Stimulated activated CD4-positive, alpha-beta T cell treated with anti-CD3 and anti-CD28 coated beads, Interleukin-12 subunit alpha, Interleukin-12 subunit beta, amount 100 ng/mL, for 24 hours (primary cell): ENCODE measurements at regions not wholly inside any gene's neighbourhood (a gene's known extent, or its start where the extent isn't known, plus 50 kb on each side); places are given as distances from the start of the nearest gene placed in this dataset.

Experiments
- DNase-seq, 2 experiments: peaks; one replicate each; pipeline ENCODE4 v3.0.0-alpha.2; 2020; ENCODE audit warnings: low read depth in 2 of 2

- no peak for DNase-seq
Measured at GRCh38 chr5:118052503-118052902, 935.8 kb downstream of the DTWD2 start.

- no peak for DNase-seq
Measured at GRCh38 chr5:118044169-118044568, 944.2 kb downstream of the DTWD2 start.

- no peak for DNase-seq
Measured at GRCh38 chr5:118043531-118043930, 944.8 kb downstream of the DTWD2 start.

GRCh38 chr5:118042076-118042475, 946.3 kb downstream of the DTWD2 start:
- no peak for DNase-seq

GRCh38 chr5:118040496-118040895, 947.9 kb downstream of the DTWD2 start:
- DNase-seq = no peak

- no peak for DNase-seq
Measured at GRCh38 chr5:118033686-118034338, 954.5 kb downstream of the DTWD2 start.

DNA sequence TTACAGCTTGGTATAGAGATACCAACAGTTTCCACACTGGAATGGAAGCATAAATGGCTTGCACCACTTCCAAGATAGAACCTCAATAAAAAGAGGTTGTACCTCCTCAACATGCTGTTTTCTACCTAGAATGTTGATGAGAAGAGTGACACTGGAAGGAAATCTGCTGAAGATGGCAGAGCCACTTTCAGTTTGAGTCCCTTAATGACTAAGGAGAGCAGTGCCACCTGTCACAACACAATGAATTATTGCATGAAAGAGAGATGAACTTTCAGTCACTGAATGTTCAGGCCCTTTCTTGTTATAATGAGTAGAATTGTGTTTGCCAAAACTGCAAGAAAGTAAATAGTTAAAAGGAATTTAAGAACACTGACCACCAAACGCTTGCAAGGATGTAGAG, 958.5 kb downstream of the DTWD2 start:
- DNase-seq = no peak

DNA sequence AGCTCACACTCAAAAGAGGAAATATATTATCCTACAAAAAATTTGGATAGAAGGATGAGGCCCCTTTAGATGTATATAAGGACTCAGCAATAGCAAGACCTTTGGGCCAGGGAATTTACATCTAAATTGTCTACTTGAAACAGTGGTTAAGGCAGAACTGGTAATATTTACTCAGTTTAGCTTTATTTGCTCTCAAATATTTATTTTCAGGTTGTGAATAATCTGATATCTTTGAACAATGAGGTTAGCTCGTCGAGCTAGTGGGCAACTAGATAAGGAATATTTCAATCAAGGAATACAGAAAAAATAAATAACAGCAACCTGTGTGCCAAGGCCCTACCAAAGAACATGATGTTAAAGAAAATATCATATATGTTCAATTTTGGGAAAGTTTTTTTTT, 966.3 kb downstream of the DTWD2 start:
- DNase-seq = no peak

- no peak for DNase-seq
Measured at GRCh38 chr5:118017536-118017935, 970.8 kb downstream of the DTWD2 start.

DNA sequence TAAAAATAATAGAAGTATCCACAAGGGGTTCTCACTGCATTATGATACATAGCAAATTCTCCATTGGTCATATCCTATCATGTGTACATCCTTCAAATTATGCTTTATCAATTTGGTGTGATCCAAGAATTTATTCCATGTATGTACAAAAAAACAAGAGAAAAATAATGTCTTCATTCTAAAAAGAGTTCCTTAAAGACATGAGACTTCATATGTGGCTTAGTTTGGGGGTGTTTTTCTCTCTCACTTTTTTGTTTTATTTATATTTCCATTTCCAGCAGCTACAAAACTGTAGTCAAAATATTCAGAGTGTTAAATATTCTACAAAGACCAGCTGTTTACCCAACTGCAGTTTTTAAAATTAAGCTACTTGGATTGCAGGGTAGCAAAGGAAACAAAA, 972.0 kb downstream of the DTWD2 start:
- no peak for DNase-seq

DNA sequence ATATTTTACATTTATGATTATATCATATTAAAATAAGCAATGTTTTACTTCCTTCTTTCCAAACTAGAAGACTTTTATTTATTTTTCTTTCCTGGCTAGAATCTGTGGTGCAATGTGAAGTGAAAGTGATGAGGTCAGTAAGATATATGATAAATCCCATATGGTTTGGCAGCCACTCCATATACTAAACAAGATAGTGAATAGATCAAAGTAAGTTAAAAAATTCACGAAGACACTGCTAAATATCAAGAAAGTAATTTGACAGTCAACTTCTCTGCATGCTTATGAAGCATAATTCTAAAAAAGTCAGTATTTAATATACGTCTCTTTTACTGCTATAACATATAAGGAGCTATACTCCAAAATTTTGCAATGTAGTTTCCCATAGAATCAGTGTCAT, 972.8 kb downstream of the DTWD2 start:
- no peak for DNase-seq

GRCh38 chr5:118009741-118010297, 978.5 kb downstream of the DTWD2 start:
- no peak for DNase-seq

GRCh38 chr5:118008779-118009178, 979.6 kb downstream of the DTWD2 start:
- DNase-seq = no peak

- DNase-seq = no peak
Measured at GRCh38 chr5:118007262-118007661, 981.1 kb downstream of the DTWD2 start.

GRCh38 chr5:118006219-118006618, 982.1 kb downstream of the DTWD2 start:
- DNase-seq = no peak

GRCh38 chr5:117999939-118000549, 988.3 kb downstream of the DTWD2 start:
- DNase-seq = no peak

- no peak for DNase-seq
Measured at GRCh38 chr5:117982691-117983090, 1005.7 kb downstream of the DTWD2 start.

DNA sequence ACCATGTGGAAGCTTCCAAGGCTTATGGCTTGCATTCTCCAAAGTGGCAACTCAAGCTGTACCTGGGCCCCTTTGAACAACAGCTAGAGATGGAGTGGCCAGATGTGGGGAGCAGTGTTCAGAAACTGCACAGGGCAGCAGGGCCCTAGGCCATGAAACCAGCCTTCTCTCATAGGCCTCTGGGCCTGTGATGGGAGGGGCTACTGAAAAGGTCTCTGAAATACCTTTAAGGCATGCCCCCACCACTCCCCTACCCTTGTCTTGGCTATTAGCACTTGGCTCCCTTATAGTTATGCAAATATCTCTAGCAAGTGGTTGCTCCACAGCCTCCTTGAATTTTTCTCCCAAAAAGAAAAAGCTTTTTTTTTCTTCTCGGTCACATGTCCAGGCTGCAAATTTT, 1014.6 kb downstream of the DTWD2 start:
- DNase-seq = no peak

DNA sequence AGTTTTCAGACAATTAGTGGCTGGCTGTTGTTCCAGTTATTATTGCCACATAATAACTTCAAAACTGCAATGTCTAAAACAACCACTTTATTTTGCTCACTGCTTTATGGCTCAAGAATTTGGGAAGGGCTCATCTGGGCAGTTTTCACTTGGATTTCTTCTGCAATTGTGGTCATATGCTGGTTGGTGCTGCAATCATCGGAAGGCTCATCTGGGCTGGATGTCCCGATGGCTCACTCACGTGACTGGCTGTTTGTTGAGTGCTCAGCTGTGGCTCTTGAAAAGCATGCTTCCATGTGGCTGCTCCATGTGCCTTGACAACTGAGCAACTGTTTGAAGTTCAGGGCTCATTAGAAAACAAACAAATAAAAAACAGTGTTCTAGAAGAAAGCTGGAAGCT, 1032.5 kb downstream of the DTWD2 start:
- DNase-seq = no peak

DNA sequence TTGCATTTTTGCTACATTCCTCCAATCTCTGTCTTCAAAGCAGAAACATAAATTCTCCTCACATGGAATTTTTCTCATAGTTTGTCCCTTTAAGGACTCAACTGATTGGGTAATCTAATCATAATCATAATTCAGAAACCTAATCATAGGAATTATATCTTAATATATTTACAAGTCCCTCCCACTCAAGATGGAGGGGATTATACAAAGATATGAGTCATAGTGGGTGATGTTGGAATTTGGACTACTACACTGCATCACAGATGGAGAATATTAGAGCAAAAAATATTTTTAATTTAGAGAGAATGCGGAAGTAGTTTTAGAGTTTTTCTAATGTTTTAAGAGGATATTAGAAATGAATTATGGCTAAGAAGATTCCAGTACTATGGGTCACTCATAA, 1034.0 kb downstream of the DTWD2 start:
- no peak for DNase-seq

DNA sequence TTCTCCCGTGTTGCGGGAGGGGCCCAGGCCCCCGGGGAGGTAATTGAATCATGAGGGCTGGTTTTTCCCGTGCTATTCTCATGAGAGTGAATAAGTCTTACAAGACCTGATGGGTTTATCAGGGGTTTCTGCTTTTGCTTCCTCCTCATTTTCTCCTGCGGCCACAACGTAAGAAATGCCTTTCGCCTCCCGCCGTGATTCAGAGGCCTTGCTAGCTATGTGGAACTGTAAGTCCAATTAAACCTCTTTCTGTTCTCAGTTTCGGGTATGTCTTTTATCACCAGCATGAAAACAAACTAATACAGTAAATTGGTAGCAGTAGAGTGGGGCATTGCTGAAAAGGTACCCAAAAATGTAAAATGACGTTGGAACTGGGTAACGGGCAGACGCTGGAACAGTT, 1035.1 kb downstream of the DTWD2 start:
- DNase-seq = no peak

DNA sequence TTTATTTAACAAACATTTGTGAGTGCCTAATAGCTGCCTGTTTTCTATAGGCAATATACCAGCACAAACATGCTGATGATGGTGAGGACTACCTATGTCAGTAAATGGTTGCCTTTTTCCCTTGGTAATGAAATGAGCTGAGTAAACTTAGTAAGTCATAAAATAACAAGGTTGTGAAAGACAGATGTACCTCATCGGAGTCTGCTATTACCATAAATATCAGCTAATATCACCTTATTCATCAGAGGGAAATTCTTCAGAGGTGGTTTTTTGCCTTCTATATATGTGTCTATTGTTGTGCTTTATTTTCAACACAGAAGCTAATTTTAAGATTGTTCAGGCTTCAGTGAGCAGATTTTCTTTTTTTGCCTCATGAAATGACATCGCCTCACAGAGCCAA, 1040.5 kb downstream of the DTWD2 start:
- no peak for DNase-seq

DNA sequence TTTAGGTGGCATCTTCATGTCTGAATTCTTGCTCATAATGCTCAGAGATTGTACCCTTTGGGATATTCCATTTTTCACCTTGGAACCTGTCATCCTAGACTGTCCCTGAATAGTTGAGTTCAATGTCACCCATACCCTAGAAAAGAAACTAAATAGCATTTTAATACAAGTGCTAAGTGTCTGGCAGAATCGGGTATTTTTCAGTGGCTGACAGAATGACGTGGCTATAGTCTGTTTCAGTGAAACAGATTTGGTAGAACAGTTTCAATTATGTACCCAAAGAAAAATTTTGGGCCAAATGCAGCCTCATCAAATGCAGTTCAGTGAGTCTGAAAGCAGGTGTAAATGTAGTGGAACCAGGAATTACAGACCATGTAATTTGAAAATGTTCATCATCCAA, 1041.2 kb downstream of the DTWD2 start:
- no peak for DNase-seq

DNA sequence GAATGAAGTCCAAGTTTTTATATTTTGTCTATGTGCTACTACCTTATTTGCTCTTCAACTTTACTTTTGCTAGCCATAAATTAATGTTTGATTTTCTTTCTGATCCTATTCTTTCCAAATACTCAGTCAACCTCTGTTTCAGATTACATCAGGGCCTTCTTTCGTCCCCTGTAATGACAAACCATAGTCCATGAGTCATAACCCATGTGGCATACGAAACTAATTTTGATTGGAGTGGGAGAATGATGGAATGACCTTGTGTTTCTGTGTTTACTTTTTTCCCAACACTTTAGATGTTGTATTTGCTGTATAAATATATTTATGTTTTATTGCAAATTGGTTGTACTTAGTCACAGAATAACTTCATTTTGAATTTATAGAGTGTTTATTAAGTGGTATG, 1043.1 kb downstream of the DTWD2 start:
- no peak for DNase-seq
